ENCODE measurements at regions not wholly inside any gene's neighbourhood (a gene's known extent, or its start where the extent isn't known, plus 50 kb on each side); places are given as distances from the start of the nearest gene placed in this dataset.

DNA sequence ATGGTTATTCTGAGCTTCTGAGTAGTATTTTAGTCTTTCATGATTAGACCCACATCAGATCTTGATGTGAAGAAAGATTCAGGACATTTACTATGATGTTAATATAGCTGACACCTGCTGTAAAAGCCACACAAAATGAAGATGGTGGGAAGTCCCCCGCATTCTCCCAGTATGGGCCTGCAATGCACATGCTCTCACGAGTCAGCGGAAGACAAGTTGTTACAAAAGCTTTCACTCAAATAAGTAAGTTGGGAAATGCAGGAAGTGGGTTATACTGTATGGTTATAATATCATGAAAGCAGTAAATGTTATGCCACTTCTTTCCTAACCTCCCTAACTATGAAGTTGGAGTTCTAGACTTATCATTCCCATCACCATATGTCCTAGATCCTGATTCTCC, 171.9 kb downstream of the KLF5 start:
- no peak for DNase-seq (ENCODE audit: extremely low read depth in 1 of 11, low read depth in 9 of 11, low spot score in 4 of 11)

- DNase-seq (ENCODE audit: extremely low read depth in 1 of 11, low read depth in 9 of 11, low spot score in 4 of 11): no peak
Measured at GRCh38 chr13:73228546-73228945, 169.7 kb downstream of the KLF5 start.

DNA sequence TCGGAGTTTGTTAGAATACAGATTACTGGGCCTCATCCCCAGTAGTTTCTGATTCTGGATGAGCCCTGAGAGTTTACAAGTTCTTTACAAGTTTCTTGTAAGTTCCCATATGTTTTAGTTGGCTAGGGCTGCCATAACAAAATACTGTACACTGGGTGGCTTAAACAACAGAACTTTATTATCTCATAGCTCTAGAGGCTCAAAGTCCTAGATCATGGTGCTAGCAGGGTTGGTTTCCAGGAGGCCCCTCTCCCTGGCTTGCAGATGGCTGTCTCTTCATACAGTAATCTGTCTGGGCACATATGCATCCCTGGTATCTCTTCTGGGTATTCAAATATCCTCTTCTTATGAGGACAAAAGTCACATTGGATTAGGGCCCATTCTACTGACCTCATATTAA, 167.2 kb downstream of the KLF5 start:
- no peak for DNase-seq (ENCODE audit: extremely low read depth in 1 of 11, low read depth in 9 of 11, low spot score in 4 of 11)

GRCh38 chr13:73224703-73225102, 165.9 kb downstream of the KLF5 start:
- DNase-seq (ENCODE audit: extremely low read depth in 1 of 11, low read depth in 9 of 11, low spot score in 4 of 11): no peak

GRCh38 chr13:73223372-73223781, 164.6 kb downstream of the KLF5 start:
- DNase-seq (ENCODE audit: extremely low read depth in 1 of 11, low read depth in 9 of 11, low spot score in 4 of 11): no peak

GRCh38 chr13:73222627-73223305, 164.0 kb downstream of the KLF5 start:
- DNase-seq (ENCODE audit: extremely low read depth in 1 of 11, low read depth in 9 of 11, low spot score in 4 of 11): no peak

- no peak for DNase-seq (ENCODE audit: extremely low read depth in 1 of 11, low read depth in 9 of 11, low spot score in 4 of 11)
Measured at GRCh38 chr13:73220966-73221720, 162.3 kb downstream of the KLF5 start.

DNA sequence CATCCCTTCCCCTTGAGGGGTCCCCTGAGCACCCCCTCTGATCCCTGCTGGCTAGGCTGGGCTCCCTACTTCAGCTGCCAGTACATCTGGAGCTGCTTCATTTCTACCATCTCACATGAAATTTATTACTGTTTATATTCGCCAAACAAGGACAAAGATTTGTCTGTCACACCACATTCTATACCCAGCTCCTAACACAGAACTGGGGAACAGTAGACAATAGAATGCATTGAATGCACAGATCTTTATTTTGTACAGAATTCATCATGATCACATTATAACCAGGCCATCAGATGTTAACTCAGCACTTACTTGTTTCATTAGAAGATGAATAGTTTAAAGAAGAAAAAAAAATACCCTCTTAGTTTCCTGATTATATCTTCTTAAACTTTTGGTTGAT, 159.4 kb downstream of the KLF5 start:
- DNase-seq (ENCODE audit: extremely low read depth in 1 of 11, low read depth in 9 of 11, low spot score in 4 of 11): no peak

DNA sequence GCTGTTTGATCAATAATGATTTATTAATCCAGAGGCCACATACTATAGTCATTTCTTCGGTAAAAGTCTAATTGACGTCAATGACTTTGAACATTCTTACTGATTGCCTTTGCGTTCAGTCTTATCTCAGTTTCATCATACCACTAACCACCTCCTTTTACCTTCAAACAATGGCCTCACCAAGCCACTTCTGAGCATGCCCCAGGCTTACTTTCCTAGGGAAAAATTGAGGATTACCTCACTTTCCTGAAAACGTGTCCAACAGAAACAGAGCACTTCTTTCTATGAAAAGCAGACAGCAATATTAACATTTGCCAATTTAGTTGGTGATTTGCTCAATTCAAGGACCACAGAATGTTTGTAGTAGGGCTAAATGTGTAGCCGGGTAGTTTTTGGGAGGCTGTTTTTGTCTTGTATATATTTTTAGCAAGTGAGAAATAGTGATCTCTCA, 157.6 kb downstream of the KLF5 start:
- DNase-seq (ENCODE audit: extremely low read depth in 1 of 11, low read depth in 9 of 11, low spot score in 4 of 11): peak in 1 of 11 donors; percentile 8

GRCh38 chr13:73215823-73216222, 157.0 kb downstream of the KLF5 start:
- peak in 1 of 11 donors; percentile 2 for DNase-seq (ENCODE audit: extremely low read depth in 1 of 11, low read depth in 9 of 11, low spot score in 4 of 11)

DNA sequence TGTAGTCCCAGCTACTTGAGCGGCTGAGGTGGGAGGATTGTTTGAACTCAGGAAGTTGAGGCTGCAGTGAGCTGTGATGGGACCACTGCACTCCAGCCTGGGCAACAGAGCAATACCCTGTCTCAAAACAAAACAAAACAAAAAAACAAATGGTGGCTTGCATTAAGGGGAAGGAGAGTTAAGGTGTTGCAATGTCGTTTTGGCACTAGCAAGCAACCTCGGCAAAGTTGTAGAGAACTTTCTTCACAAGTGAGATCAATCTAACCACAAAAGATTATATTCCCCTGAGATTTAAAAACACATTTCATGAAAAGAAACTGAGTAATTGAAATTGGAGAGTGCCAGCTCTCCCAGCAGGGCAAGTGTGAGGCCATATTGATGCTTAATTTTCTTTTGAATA, 153.7 kb downstream of the KLF5 start:
- no peak for DNase-seq (ENCODE audit: extremely low read depth in 1 of 11, low read depth in 9 of 11, low spot score in 4 of 11)

DNA sequence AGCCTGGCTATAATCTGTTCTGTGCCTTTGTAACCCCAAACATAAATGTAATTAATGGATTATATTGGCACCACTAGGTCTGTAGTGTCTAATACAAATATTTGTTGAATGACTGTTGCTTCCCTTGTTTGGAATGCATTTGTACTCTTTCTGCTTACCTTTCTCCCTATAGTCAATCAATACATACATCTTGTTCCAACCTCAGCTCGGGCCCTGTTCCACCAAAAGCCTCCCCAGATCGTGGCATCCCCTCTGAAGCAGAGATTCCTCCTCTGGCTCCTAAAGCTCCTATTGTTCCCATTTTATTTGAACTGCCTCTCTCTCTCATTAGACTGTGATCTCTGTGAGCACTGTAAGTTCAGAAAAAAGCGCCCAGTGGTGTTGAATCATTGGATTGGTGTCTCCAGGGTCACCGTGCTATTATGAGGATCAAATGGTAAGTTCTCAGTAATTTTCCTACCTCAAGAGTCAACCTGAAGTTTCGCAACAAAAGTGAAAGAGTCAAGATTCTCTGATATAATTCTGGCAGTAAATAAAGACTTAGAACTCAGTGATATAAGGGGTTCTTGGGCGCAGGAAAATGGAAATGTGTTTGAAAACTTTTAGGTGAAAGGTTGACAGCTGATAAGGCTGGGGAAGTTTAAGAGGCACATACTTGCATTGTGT, 151.5 kb downstream of the KLF5 start:
- DNase-seq (ENCODE audit: extremely low read depth in 1 of 11, low read depth in 9 of 11, low spot score in 4 of 11): no peak

DNA sequence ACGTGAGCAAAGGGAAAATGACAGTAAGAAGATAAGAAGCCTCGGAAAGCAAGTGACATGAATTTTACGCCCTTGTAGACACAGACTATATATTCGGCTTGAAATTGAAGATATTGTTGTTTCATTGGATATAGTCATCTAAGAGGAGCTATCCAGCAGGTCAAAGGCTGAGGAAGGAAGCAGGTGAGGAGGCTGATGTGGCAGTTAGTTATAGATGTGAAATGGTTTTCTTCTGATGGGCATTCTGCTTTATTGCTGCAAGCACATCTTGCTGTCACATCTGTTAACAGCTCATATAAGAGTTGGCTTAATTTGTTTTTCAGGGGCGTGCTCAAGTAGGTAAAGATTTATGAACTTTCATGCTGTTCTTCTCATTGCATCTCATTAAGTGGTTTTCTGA, 146.1 kb downstream of the KLF5 start:
- DNase-seq (ENCODE audit: extremely low read depth in 1 of 11, low read depth in 9 of 11, low spot score in 4 of 11): no peak

GRCh38 chr13:73201626-73202025, 142.8 kb downstream of the KLF5 start:
- peak in 4 of 11 donors; percentile 4 to 31 (median 26) for DNase-seq (ENCODE audit: extremely low read depth in 1 of 11, low read depth in 9 of 11, low spot score in 4 of 11)

GRCh38 chr13:73198991-73199411, 140.2 kb downstream of the KLF5 start:
- no peak for DNase-seq (ENCODE audit: extremely low read depth in 1 of 11, low read depth in 9 of 11, low spot score in 4 of 11)

DNA sequence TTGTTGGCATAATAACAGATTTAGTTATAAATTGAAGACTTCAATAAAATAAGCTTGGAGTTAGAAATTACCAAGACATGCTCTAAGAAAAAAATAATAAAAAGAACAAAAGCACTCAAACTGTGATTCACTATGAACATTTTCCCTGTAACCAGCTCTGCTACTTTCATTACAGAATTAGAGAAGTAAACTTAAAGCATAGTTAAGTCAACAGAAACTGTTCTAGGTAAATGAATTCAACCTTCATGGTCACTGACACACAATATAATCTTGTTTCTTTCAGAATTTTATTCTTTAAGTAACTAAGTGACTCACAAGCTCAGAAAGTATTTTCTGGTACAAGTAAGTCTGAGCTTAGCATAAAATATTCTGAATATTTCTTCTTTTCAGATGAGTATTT, 136.3 kb downstream of the KLF5 start:
- no peak for DNase-seq (ENCODE audit: extremely low read depth in 1 of 11, low read depth in 9 of 11, low spot score in 4 of 11)

DNA sequence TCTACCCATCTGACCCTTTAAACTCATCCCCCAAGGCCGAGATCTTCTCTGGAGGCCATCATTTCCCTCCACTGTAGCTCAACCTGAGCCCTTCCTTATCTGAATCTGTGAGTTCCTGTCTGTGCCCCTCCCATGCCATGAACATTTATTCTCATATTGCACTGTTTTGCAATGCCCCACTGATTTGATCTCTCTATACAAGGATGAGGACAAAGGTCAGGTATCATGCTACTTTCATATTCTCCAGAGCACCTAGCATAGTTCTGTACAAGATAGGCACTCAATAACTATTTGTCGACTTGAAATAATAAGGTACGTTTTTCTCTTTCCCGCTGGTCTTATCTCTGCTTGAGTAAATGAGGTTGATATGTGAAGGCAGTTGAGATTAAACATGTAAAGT, 135.5 kb downstream of the KLF5 start:
- DNase-seq (ENCODE audit: extremely low read depth in 1 of 11, low read depth in 9 of 11, low spot score in 4 of 11): no peak

- DNase-seq (ENCODE audit: extremely low read depth in 1 of 11, low read depth in 9 of 11, low spot score in 4 of 11): no peak
Measured at GRCh38 chr13:73193554-73193953, 134.7 kb downstream of the KLF5 start.

- DNase-seq (ENCODE audit: extremely low read depth in 1 of 11, low read depth in 9 of 11, low spot score in 4 of 11): no peak
Measured at GRCh38 chr13:73190477-73190876, 131.7 kb downstream of the KLF5 start.

GRCh38 chr13:73189776-73190175, 131.0 kb downstream of the KLF5 start:
- DNase-seq (ENCODE audit: extremely low read depth in 1 of 11, low read depth in 9 of 11, low spot score in 4 of 11): no peak

All from renal cortex interstitium (tissue), 11 donors.